HEK293 (cell line): ENCODE measurements at regions not wholly inside any gene's neighbourhood (a gene's known extent, or its start where the extent isn't known, plus 50 kb on each side); places are given as distances from the start of the nearest gene placed in this dataset.

Experiments used
- CTCF ChIA-PET: fragments of 350-600 bp; formaldehyde crosslinking; extraction: SDS; loops from one replicate; lab custom pipeline; 2021; ENCODE audit warnings: antibody characterized with exemption; lab: Yijun Ruan, JAX
- POLR2A ChIA-PET: fragments of 300-600 bp; formaldehyde crosslinking; extraction: SDS; loops from one replicate; lab custom pipeline; 2020; ENCODE audit warnings: antibody characterized with exemption, inconsistent platforms; lab: Yijun Ruan, JAX
- H3K27ac ChIP-seq: fragments of 200-500 bp; sonication (Bioruptor generic); 2 replicates; pipeline ENCODE4 v1.5.1; 2014; ENCODE audit warnings: low read depth, low read length, control low read depth, inconsistent platforms; ENCODE audit errors: extremely low read depth
- H3K36me3 ChIP-seq, 2 experiments: fragments of 200-500 bp in 1 of 2; sonication (Bioruptor generic) in 1 of 2; 1 replicate in 1 of 2; 2 replicates in 1 of 2; pipeline ENCODE4 v1.5.1; 2014 to 2017; ENCODE audit warnings: inconsistent platforms in 2 of 2, low read length in 2 of 2; ENCODE audit not compliant: control insufficient read depth in 2 of 2, insufficient read depth in 1 of 2
- H3K4me1 ChIP-seq: fragments of 200-500 bp; sonication (Bioruptor generic); 2 replicates; pipeline ENCODE4 v1.5.1; 2014; ENCODE audit warnings: mild to moderate bottlenecking, low read length, inconsistent platforms; ENCODE audit not compliant: control insufficient read depth, insufficient read depth
- H3K4me3 ChIP-seq: 2 replicates; pipeline ENCODE4 v1.5.1; 2011; ENCODE audit warnings: low read depth, mild to moderate bottlenecking, control low read depth, low read length, moderate library complexity
- H3K9me3 ChIP-seq: fragments of 200-500 bp; sonication (Bioruptor generic); 2 replicates; pipeline ENCODE4 v1.5.1; 2014; ENCODE audit warnings: low read depth, low read length, inconsistent platforms; ENCODE audit not compliant: control insufficient read depth, insufficient read depth
- HOXD13 ChIP-seq: sonication (generic); formaldehyde crosslinking; IDR thresholded peaks from 2 replicates; pipeline ENCODE4 v1.8.0; 2022; ENCODE audit warnings: missing genetic modification reagents, borderline replicate concordance
- PRDM10 ChIP-seq: fragments of 450-650 bp; formaldehyde crosslinking; IDR thresholded peaks from 2 replicates; pipeline ENCODE4 v1.5.1; 2016; ENCODE audit warnings: missing biosample characterization, missing genetic modification characterization
- REPIN1 ChIP-seq: fragments of 450-650 bp; formaldehyde crosslinking; IDR thresholded peaks from 2 replicates; pipeline ENCODE4 v1.5.1; 2017; ENCODE audit warnings: missing biosample characterization, missing genetic modification characterization, low read depth
- REST ChIP-seq: fragments of 450-650 bp; formaldehyde crosslinking; IDR thresholded peaks from 2 replicates; pipeline ENCODE4 v1.5.1; 2016; ENCODE audit warnings: missing biosample characterization, missing genetic modification characterization
- SP2 ChIP-seq: fragments of 450-650 bp; formaldehyde crosslinking; IDR thresholded peaks from 2 replicates; pipeline ENCODE4 v1.5.1; 2016; ENCODE audit warnings: missing biosample characterization, missing genetic modification characterization
- TCF7L2 ChIP-seq: IDR thresholded peaks from 2 replicates; pipeline ENCODE4 v1.6.1; 2011; ENCODE audit warnings: low read depth, mild to moderate bottlenecking, inconsistent platforms, low read length, moderate library complexity, borderline replicate concordance
- TRIM28 ChIP-seq: IDR thresholded peaks from 2 replicates; pipeline ENCODE4 v1.6.1; 2011; ENCODE audit warnings: low read length, control low read depth, borderline replicate concordance
- ZNF112 ChIP-seq: fragments of 450-650 bp; formaldehyde crosslinking; IDR thresholded peaks from 2 replicates; pipeline ENCODE4 v1.5.0; 2017; ENCODE audit warnings: missing biosample characterization, missing genetic modification characterization
- ZNF157 ChIP-seq: fragments of 450-650 bp; formaldehyde crosslinking; IDR thresholded peaks from 2 replicates; pipeline ENCODE4 v1.5.1; 2016; ENCODE audit warnings: missing biosample characterization, missing genetic modification characterization
- ZNF2 ChIP-seq: fragments of 450-650 bp; formaldehyde crosslinking; IDR thresholded peaks from 2 replicates; pipeline ENCODE4 v1.5.1; 2016; ENCODE audit warnings: missing biosample characterization, missing genetic modification characterization
- ZNF24 ChIP-seq: fragments of 450-650 bp; formaldehyde crosslinking; IDR thresholded peaks from 2 replicates; pipeline ENCODE4 v1.5.1; 2016; ENCODE audit warnings: missing biosample characterization, missing genetic modification characterization
- ZNF248 ChIP-seq: fragments of 450-650 bp; formaldehyde crosslinking; IDR thresholded peaks from 2 replicates; pipeline ENCODE4 v1.5.1; 2017; ENCODE audit warnings: missing biosample characterization, missing genetic modification characterization
- ZNF488 ChIP-seq: fragments of 450-650 bp; formaldehyde crosslinking; IDR thresholded peaks from 2 replicates; pipeline ENCODE4 v1.5.1; 2016; ENCODE audit warnings: missing biosample characterization, missing genetic modification characterization
- ZNF518A ChIP-seq: fragments of 450-650 bp; formaldehyde crosslinking; conservative IDR thresholded peaks from 2 replicates; pipeline ENCODE4 v1.5.1; 2016; ENCODE audit warnings: low read depth, missing biosample characterization, missing genetic modification characterization
- ZNF548 ChIP-seq: fragments of 450-650 bp; formaldehyde crosslinking; IDR thresholded peaks from 2 replicates; pipeline ENCODE4 v1.5.1; 2016; ENCODE audit warnings: missing biosample characterization, missing genetic modification characterization
- ZNF600 ChIP-seq: fragments of 450-650 bp; formaldehyde crosslinking; IDR thresholded peaks from 2 replicates; pipeline ENCODE4 v1.5.1; 2016; ENCODE audit warnings: missing biosample characterization, missing genetic modification characterization
- ZNF660 ChIP-seq: fragments of 450-650 bp; IDR thresholded peaks from 2 replicates; pipeline ENCODE4 v1.5.1; 2018; ENCODE audit warnings: missing biosample characterization, mild to moderate bottlenecking, missing genetic modification characterization
- ZSCAN4 ChIP-seq: fragments of 450-650 bp; formaldehyde crosslinking; IDR thresholded peaks from 2 replicates; pipeline ENCODE4 v1.5.1; 2017; ENCODE audit warnings: missing biosample characterization, missing genetic modification characterization

GRCh38 chr1:239882967-239883366 lies 208.7 kb upstream of the FMN2 start:
- Histone ChIP-seq H3K27ac (no peak overlapping the region), H3K36me3 (no peaks in the 10 kb centered on the region)
- TF ChIP-seq SP2 (tag by site-specific recombination): no peak
- peak; percentile 32; the same call in 1 of the 2 replicates for TF ChIP-seq TCF7L2
- TF ChIP-seq HOXD13 (CRISPR knock-in tag): peak; percentile 15; the same call in 1 of the 2 replicates
- 0 out of 2 replicates have a peak, but pooled peaks have one; percentile 63 for TF ChIP-seq TRIM28

GRCh38 chr1:239884796-239885195 lies 206.9 kb upstream of the FMN2 start:
- Histone ChIP-seq H3K27ac (no peak overlapping the region), H3K4me1 (peaks cover 9% of the 10 kb centered on the region), H3K4me3 (no peak overlapping the region), H3K9me3 (no peaks in the 10 kb centered on the region), H3K36me3 (no peaks in the 10 kb centered on the region)
- POLR2A ChIA-PET: no interaction called here
- CTCF ChIA-PET: interaction anchor here (0.6 kb wide), 1 partner anchor 768 kb away, joined by 3 read pairs; no protein-coding TSS in a partner anchor
- TF ChIP-seq SP2 (tag by site-specific recombination) (no peak), ZSCAN4 (tag by site-specific recombination) (no peak), ZNF157 (tag by site-specific recombination) (no peak), REPIN1 (tag by site-specific recombination) (no peak), TRIM28 (no peak), REST (tag by site-specific recombination) (no peak), ZNF488 (tag by site-specific recombination) (no peak), ZNF248 (tag by site-specific recombination) (no peak), ZNF660 (tag by site-specific recombination) (no peak), ZNF2 (tag by site-specific recombination) (no peak), ZNF112 (tag by site-specific recombination) (no peak), ZNF548 (no peak), ZNF518A (tag by site-specific recombination) (no peak), PRDM10 (tag by site-specific recombination) (no peak), ZNF600 (tag by site-specific recombination) (no peak), ZNF24 (tag by site-specific recombination) (no peak)

More at GRCh38 chr1:239882967-239883366, 208.7 kb upstream of the FMN2 start:
- Histone ChIP-seq H3K4me1 (peaks cover 9% of the 10 kb centered on the region), H3K9me3 (no peaks in the 10 kb centered on the region), H3K4me3 (no peak overlapping the region)
- CTCF ChIA-PET: no interaction called here
- POLR2A ChIA-PET: no interaction called here
